ENCODE measurements at regions not wholly inside any gene's neighbourhood (a gene's known extent, or its start where the extent isn't known, plus 50 kb on each side); places are given as distances from the start of the nearest gene placed in this dataset.

GRCh38 chr3:104178680-104179079 is 1188.0 kb upstream of the ALCAM start:
- H3K36me3 ChIP-seq (ENCODE audit: low read depth): no peaks in the 10 kb centered on the region
- no peaks in the 10 kb centered on the region for H3K4me1 ChIP-seq (ENCODE audit: low read depth)
- peaks cover 1% of the 10 kb centered on the region for H3K9me3 ChIP-seq
- TF ChIP-seq CTCF (IDR thresholded peaks at IDR 0.05): no peak
- intact Hi-C loops (cut with DNase I, micrococcal nuclease): no loop called here
- no peak overlapping the region for H3K4me3 ChIP-seq
- ATAC-seq (no peak), DNase-seq (no peak)

- no peaks in the 10 kb centered on the region for H3K36me3 ChIP-seq (ENCODE audit: low read depth)
- no peak overlapping the region for H3K4me3 ChIP-seq
- peaks cover 1% of the 10 kb centered on the region for H3K9me3 ChIP-seq
- ATAC-seq: no peak
- no peaks in the 10 kb centered on the region for H3K4me1 ChIP-seq (ENCODE audit: low read depth)
- intact Hi-C loops (cut with DNase I, micrococcal nuclease): no loop called here
- no peak for DNase-seq
- TF ChIP-seq CTCF (IDR thresholded peaks at IDR 0.05): no peak
Measured at GRCh38 chr3:104180906-104181305, 1185.8 kb upstream of the ALCAM start.

- Histone ChIP-seq H3K4me1 (ENCODE audit: low read depth) (no peaks in the 10 kb centered on the region), H3K4me3 (no peak overlapping the region), H3K9me3 (peaks cover 9% of the 10 kb centered on the region), H3K36me3 (ENCODE audit: low read depth) (no peaks in the 10 kb centered on the region)
- ATAC-seq (no peak), DNase-seq (no peak)
- intact Hi-C loops (cut with DNase I, micrococcal nuclease): no loop called here
- no peak for TF ChIP-seq CTCF (IDR thresholded peaks at IDR 0.05)
Measured at GRCh38 chr3:104190681-104191080, 1176.0 kb upstream of the ALCAM start.

GRCh38 chr3:104198131-104198530 is 1168.6 kb upstream of the ALCAM start:
- no peak for DNase-seq
- no peak for ATAC-seq
- no peak overlapping the region for H3K4me3 ChIP-seq
- H3K36me3 ChIP-seq (ENCODE audit: low read depth): no peaks in the 10 kb centered on the region
- H3K4me1 ChIP-seq (ENCODE audit: low read depth): no peaks in the 10 kb centered on the region
- TF ChIP-seq CTCF (IDR thresholded peaks at IDR 0.05): no peak
- intact Hi-C loops (cut with DNase I, micrococcal nuclease): no loop called here
- H3K9me3 ChIP-seq: no peaks in the 10 kb centered on the region

- intact Hi-C loops (cut with DNase I, micrococcal nuclease): no loop called here
- TF ChIP-seq CTCF (IDR thresholded peaks at IDR 0.05): no peak
- H3K36me3 ChIP-seq (ENCODE audit: low read depth): no peaks in the 10 kb centered on the region
- H3K9me3 ChIP-seq: peaks cover 3% of the 10 kb centered on the region
- DNase-seq (no peak), ATAC-seq (no peak)
- H3K4me3 ChIP-seq: no peak overlapping the region
- H3K4me1 ChIP-seq (ENCODE audit: low read depth): no peaks in the 10 kb centered on the region
Measured at GRCh38 chr3:104206925-104207324, 1159.8 kb upstream of the ALCAM start.

- DNase-seq (no peak), ATAC-seq (no peak)
- no peak overlapping the region for H3K4me3 ChIP-seq
- no peak for TF ChIP-seq CTCF (IDR thresholded peaks at IDR 0.05)
- intact Hi-C loops (cut with DNase I, micrococcal nuclease): no loop called here
- H3K4me1 ChIP-seq (ENCODE audit: low read depth): no peaks in the 10 kb centered on the region
- no peaks in the 10 kb centered on the region for H3K36me3 ChIP-seq (ENCODE audit: low read depth)
- peaks cover 5% of the 10 kb centered on the region for H3K9me3 ChIP-seq
Measured at GRCh38 chr3:104214277-104214676, 1152.4 kb upstream of the ALCAM start.
